ENCODE measurements at regions not wholly inside any gene's neighbourhood (a gene's known extent, or its start where the extent isn't known, plus 50 kb on each side); places are given as distances from the start of the nearest gene placed in this dataset.

- Histone ChIP-seq H3K4me3 (ENCODE audit: low read depth, low read length) (no peak overlapping the region), H3K36me3 (no peaks in the 10 kb centered on the region), H3K27me3 (ENCODE audit: insufficient read depth, low read depth, severe bottlenecking) (no peaks in the 10 kb centered on the region), H3K27ac (no peak overlapping the region), H3K9me3 (ENCODE audit: severe bottlenecking) (no peaks in the 10 kb centered on the region)
- DNase-seq = no peak
- TF ChIP-seq CTCF (IDR thresholded peaks at IDR 0.05; ENCODE audit: low read depth, low read length) = no peak
Observed at GRCh38 chr2:4618141-4618540, 914.8 kb downstream of the DCDC2C start.

GRCh38 chr2:4618630-4619228 lies 915.4 kb downstream of the DCDC2C start:
- no peaks in the 10 kb centered on the region for H3K27me3 ChIP-seq (ENCODE audit: insufficient read depth, low read depth, severe bottlenecking)
- H3K4me3 ChIP-seq (ENCODE audit: low read depth, low read length) = no peak overlapping the region
- no peaks in the 10 kb centered on the region for H3K36me3 ChIP-seq
- no peak for TF ChIP-seq CTCF (IDR thresholded peaks at IDR 0.05; ENCODE audit: low read depth, low read length)
- no peak overlapping the region for H3K27ac ChIP-seq
- DNase-seq = no peak
- H3K9me3 ChIP-seq (ENCODE audit: severe bottlenecking) = no peaks in the 10 kb centered on the region

- no peak for TF ChIP-seq CTCF (IDR thresholded peaks at IDR 0.05; ENCODE audit: low read depth, low read length)
- no peaks in the 10 kb centered on the region for H3K27me3 ChIP-seq (ENCODE audit: insufficient read depth, low read depth, severe bottlenecking)
- H3K9me3 ChIP-seq (ENCODE audit: severe bottlenecking) = no peaks in the 10 kb centered on the region
- H3K4me3 ChIP-seq (ENCODE audit: low read depth, low read length) = no peak overlapping the region
- H3K36me3 ChIP-seq = no peaks in the 10 kb centered on the region
- DNase-seq = no peak
- no peak overlapping the region for H3K27ac ChIP-seq
Observed at GRCh38 chr2:4628998-4629501, 925.7 kb downstream of the DCDC2C start.

- H3K27me3 ChIP-seq (ENCODE audit: insufficient read depth, low read depth, severe bottlenecking) = no peaks in the 10 kb centered on the region
- TF ChIP-seq CTCF (IDR thresholded peaks at IDR 0.05; ENCODE audit: low read depth, low read length) = no peak
- no peaks in the 10 kb centered on the region for H3K36me3 ChIP-seq
- H3K4me3 ChIP-seq (ENCODE audit: low read depth, low read length) = no peak overlapping the region
- no peak overlapping the region for H3K27ac ChIP-seq
- no peaks in the 10 kb centered on the region for H3K9me3 ChIP-seq (ENCODE audit: severe bottlenecking)
- no peak for DNase-seq
Observed at GRCh38 chr2:4635289-4635688, 931.9 kb downstream of the DCDC2C start.

GRCh38 chr2:4653991-4654390 lies 950.6 kb downstream of the DCDC2C start:
- DNase-seq = no peak
- TF ChIP-seq CTCF (IDR thresholded peaks at IDR 0.05; ENCODE audit: low read depth, low read length) = no peak

GRCh38 chr2:4656326-4656725 lies 953.0 kb downstream of the DCDC2C start:
- no peak for TF ChIP-seq CTCF (IDR thresholded peaks at IDR 0.05; ENCODE audit: low read depth, low read length)
- no peaks in the 10 kb centered on the region for H3K27me3 ChIP-seq (ENCODE audit: insufficient read depth, low read depth, severe bottlenecking)
- no peak for DNase-seq
- H3K4me3 ChIP-seq (ENCODE audit: low read depth, low read length) = no peak overlapping the region
- no peak overlapping the region for H3K27ac ChIP-seq
- no peaks in the 10 kb centered on the region for H3K9me3 ChIP-seq (ENCODE audit: severe bottlenecking)
- no peaks in the 10 kb centered on the region for H3K36me3 ChIP-seq

More at GRCh38 chr2:4653991-4654390, 950.6 kb downstream of the DCDC2C start:
- Histone ChIP-seq H3K27me3 (ENCODE audit: insufficient read depth, low read depth, severe bottlenecking) (no peaks in the 10 kb centered on the region), H3K4me3 (ENCODE audit: low read depth, low read length) (no peak overlapping the region), H3K36me3 (no peaks in the 10 kb centered on the region), H3K9me3 (ENCODE audit: severe bottlenecking) (no peaks in the 10 kb centered on the region), H3K27ac (no peak overlapping the region)

Measured in WERI-Rb-1 (cell line).